ENCODE measurements at regions not wholly inside any gene's neighbourhood (a gene's known extent, or its start where the extent isn't known, plus 50 kb on each side); places are given as distances from the start of the nearest gene placed in this dataset.
"Not testable (repeated sequence)": the region's sequence is repeated elsewhere in the genome, so short reads cannot be mapped to it uniquely, and the experiment has no call there.

DNA sequence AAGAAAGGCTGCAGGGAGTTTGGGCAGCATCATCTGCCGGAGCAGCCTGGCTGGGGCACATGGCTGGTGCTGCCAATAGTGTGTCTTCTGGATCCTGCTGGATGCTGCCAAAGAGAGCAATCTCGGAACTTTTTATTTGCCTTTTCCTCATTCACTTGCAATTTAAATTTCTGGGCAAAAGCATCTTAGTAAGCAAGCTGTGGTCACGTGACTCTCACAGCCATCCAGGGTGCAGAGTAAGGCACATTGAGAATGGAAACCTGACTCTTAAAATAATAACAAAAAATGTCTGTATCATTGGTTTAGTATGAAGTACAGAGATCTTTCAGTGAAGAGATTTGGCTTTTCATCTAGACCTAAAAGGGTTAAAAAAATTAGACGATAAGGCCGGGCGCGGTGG, 910.3 kb downstream of the STIM2 start:
- no peak for DNase-seq

DNA sequence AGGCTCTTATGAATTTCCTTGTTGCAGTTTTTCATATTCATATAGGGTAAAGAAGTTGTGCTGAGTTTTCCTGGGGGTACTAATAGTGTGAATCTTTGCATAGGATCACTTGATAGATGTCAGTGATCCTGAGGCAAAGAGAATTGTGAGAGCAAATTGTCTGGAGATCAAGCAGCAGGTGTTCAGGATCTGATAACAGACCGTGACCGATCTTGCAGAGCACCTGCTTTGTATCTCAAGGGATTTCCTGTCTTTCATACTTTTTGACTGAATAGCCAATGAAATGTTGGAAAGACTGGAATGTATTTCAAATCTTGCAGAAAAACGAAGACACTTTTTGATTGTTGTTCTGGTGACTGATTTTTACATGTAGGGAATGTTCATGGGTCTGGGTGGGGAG, 914.5 kb downstream of the STIM2 start:
- DNase-seq, result no peak

DNA sequence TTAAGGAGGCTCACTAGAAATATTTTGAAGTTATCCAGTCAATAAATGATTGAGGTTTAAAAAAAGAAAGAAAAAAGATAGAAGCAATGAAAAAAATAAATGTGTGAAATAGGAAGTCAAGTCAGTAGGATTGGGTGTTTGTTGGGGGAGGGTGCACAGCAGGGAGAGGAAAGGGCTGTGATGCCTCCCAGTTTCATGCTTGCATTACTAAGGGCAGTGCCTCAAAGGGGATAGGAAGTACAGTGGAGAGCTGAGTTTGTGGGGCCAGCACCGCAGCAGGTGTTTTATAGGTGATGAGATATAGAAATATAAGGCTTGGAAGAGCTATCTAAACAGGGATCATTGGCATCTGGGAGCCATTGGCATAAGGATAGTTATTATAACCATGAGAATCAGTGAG, 919.2 kb downstream of the STIM2 start:
- DNase-seq, result no peak

GRCh38 chr4:27787195-27787594, 926.6 kb downstream of the STIM2 start:
- no peak for DNase-seq

DNA sequence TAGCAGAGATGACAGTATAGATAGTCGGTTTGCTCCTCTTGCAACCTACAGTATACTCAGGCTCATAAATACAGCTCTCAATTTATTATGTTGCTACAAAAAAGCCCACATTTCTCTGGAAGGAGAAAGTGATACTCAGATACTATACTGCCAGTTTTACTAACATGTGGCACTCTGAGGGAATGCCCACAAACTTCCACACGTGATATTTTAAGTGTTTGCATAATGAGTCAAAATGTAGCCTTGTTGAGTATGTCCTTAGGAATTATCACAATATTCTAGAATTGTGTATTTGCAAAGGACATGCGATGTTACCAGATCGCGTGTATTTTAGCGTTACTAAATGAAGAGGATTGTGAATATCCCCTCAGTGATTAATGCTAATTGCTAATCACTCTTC, 929.1 kb downstream of the STIM2 start:
- no peak for DNase-seq

DNA sequence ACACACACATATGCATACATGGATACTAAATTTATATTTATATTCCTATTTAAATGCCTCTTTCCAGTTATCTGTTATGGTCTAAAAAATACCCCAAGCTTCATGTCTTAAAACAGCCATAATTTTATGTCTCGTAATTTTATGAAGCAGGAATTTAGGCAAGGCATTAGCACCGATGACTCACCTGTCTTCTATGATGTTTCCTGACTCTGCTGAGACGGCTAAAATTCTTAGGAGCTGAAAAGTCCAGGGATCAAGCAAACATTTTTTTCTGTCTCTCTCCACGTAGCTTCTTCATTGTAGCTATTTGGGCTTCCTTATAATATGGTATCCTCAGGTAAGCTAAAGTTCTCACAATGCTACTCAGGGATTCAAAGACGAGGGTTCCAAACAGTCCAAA, 930.3 kb downstream of the STIM2 start:
- DNase-seq, result no peak

DNA sequence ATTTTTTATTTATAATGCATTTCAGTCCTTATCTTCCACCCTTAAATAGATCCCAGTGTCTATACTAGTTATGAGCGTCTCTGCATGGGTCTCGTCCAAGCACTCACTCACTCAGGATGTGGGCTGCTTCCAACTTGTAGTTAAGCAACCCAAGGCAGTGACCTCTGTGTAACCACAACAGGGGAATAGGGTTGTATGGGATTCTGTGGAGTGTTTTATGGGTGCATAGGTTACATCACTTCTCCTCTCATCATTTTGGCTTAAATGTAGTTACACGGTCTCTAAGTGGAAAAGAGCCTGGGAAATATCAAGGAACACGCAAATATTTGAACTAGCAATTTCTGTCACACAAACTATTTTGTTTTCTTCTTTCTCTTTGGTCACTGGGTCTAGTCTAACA, 931.0 kb downstream of the STIM2 start:
- DNase-seq, result no peak

- no peak for DNase-seq
Observed at GRCh38 chr4:27807207-27807606, 946.6 kb downstream of the STIM2 start.

DNA sequence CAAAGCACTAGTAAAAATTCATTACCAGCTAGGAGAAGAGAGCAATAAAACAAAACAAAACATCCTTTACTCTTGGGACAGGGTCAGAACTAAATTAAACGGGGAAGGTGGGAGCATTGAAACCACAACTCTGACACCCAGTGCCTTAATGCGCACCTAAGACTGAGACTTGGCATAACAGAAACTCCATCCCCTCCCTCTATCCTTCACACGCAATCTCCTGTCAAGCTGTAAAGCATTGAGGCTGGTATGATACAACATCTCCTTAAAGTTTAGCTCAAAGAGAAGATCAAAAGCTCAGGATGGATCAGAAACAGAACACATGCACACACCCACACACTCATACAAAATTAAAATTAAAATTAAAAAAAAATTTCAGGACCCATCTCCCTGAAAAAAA, 951.3 kb downstream of the STIM2 start:
- DNase-seq, result no peak

- not testable (repeated sequence) for DNase-seq
Observed at GRCh38 chr4:27813226-27813625, 952.6 kb downstream of the STIM2 start.

GRCh38 chr4:27813699-27814425, 953.2 kb downstream of the STIM2 start:
- DNase-seq, result not testable (repeated sequence)

DNA sequence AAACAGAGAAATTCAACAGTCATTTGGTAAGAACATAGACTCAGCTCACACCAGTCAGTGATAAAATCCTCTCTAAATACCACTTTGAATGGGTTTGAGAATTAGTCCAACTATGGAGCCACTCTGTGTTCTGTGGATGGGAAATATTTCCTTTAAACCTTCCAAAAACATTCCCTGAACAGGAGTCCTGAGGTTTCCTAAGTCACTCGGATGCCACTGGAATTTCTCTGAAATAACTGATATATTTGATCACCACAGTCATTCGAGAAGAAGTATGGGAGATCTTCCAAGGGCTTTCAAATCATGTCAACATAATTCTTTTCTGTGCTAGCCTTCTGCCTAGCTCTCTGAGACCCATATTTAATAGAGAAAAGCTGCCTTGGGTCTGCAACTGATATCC, 958.6 kb downstream of the STIM2 start:
- no peak for DNase-seq

GRCh38 chr4:27828843-27829242, 968.2 kb downstream of the STIM2 start:
- no peak for DNase-seq

- no peak for DNase-seq
Observed at GRCh38 chr4:27830251-27830650, 969.6 kb downstream of the STIM2 start.

DNA sequence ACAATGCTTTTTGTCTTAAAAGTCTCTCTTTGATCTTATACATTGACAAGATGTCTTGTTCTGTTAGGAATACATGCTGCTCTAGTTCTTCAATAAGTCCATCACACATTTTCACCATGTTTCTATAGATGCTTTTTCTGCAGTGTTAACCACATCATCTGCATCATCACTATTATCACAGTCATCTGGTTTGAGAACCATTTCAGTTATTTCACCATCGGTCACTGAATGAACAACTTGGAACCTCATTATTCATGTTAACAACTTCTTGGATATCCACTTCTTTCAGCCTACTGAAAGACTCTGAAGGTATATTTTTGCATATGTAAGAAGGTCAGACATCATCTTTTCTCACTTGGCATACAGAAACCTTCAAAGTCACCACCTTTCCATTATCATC, 975.2 kb downstream of the STIM2 start:
- no peak for DNase-seq

DNA sequence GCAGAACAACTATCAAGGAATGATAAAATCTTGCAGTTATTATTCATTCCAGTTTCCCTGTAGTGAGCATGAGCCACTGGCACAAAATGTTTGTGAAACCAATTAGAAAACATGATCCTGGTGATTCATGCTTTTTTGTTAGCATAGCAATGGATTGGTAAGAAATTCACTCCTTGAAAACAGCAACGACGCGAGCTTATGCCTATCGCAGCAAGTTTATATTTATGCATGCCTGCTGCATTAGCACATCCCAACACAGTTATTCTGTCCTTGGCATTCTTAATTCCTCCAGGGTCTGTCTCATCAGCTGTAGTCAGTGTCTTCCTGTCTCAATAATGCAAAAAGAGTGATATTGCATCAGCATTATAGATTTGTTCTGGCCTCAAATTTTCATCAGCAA, 975.9 kb downstream of the STIM2 start:
- no peak for DNase-seq

DNA sequence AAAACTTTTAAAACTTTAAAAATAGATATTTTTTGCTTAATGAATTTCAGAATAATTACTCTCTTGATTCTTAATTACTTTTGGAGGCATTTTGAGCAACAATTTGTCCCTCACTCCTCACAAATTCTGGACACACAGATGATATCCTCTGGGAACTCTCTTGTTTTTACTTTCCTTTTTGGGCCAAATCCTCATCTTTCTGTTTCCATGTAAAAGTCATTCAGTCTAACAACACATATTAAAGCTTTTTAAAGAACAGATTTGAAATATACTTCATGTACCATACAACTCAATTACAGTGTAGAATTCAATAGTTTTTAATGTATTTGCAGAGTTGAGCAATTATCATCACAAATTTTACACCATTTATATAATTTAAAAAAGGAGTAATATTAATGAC, 983.1 kb downstream of the STIM2 start:
- DNase-seq, result no peak

DNA sequence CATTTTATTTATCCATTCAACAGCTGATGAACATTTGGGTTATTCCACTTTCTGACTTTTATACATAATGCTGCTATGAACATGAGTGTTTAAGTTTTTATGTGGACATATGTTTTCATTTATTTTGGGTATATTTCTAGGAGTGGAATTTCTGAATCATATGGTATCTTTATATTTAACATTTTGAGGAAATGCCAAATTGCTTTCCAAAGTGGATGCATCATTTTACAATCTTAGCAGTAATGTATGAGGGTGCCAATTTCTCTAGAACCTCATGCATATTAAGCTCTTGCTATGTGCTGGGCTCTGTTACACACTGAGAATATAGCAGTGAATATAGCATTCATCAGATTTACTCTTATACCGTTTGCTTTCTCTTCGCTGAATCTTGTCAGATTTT, 983.7 kb downstream of the STIM2 start:
- DNase-seq, result no peak

GRCh38 chr4:27846951-27847350, 986.3 kb downstream of the STIM2 start:
- no peak for DNase-seq

- no peak for DNase-seq
Observed at GRCh38 chr4:27861381-27861787, 1000.7 kb downstream of the STIM2 start.

DNA sequence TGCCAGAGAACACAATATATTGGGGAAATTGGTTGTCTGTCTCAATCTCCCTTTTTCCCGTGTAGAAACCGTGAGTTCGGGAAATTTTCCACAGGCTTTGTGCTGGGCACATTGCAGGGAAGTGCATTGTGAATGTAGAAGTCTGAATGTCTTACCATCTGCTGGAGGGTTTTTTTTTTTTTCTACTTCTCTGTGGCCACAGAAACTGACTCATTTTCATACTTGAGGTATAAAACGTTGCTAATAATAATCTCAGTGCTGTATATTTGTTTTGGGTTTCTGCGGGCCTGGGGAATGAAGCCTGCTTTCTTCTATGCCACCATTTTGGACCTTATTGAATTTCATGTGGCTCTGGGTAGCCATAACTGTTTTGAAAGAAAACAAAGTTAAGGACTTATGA, 1001.2 kb downstream of the STIM2 start:
- no peak for DNase-seq

- no peak for DNase-seq
Observed at GRCh38 chr4:27873596-27873995, 1013.0 kb downstream of the STIM2 start.

- DNase-seq, result no peak
Observed at GRCh38 chr4:27881705-27882104, 1021.1 kb downstream of the STIM2 start.

- DNase-seq, result no peak
Observed at GRCh38 chr4:27886120-27886519, 1025.5 kb downstream of the STIM2 start.

- DNase-seq, result no peak
Observed at GRCh38 chr4:27887646-27888045, 1027.0 kb downstream of the STIM2 start.

DNA sequence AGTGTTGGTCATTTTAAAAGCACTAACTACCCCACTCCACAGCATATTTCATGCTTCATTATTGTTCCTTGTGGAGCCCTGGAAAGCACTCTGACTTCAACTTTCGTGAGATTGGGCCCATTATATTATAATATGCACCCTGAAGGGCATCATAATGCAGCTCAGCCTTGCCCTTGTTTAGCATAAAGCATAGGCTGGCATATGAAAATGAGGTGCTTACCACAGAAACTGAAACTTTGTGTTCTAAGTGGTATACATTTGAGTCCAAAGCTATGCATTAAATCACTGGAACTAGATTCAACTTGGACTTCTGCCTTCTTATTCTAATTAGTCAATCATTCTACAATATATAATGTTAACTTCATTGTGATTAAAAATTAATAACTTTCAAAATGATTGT, 1027.9 kb downstream of the STIM2 start:
- DNase-seq, result no peak
